ENCODE measurements at regions not wholly inside any gene's neighbourhood (a gene's known extent, or its start where the extent isn't known, plus 50 kb on each side); places are given as distances from the start of the nearest gene placed in this dataset.
A peak's percentile ranks its signal among the peaks of the same experiment; 100 is the strongest.

GRCh38 chr4:133403913-133404312 lies 254.8 kb downstream of the PCDH10 start:
- no peak for TF ChIP-seq CTCF (IDR thresholded peaks at IDR 0.05; ENCODE audit: insufficient read depth, low read depth, low read length, missing control alignments)
- no peak for DNase-seq (ENCODE audit: low read depth)
- H3K4me3 ChIP-seq (ENCODE audit: low read length): no peak overlapping the region

GRCh38 chr4:133402616-133403015 lies 253.5 kb downstream of the PCDH10 start:
- TF ChIP-seq CTCF (IDR thresholded peaks at IDR 0.05; ENCODE audit: insufficient read depth, low read depth, low read length, missing control alignments): no peak
- peak; percentile 80 for DNase-seq (ENCODE audit: low read depth)
- no peak overlapping the region for H3K4me3 ChIP-seq (ENCODE audit: low read length)

- no peak overlapping the region for H3K4me3 ChIP-seq (ENCODE audit: low read length)
- TF ChIP-seq CTCF (IDR thresholded peaks at IDR 0.05; ENCODE audit: insufficient read depth, low read depth, low read length, missing control alignments): no peak
- DNase-seq (ENCODE audit: low read depth): no peak
Observed at GRCh38 chr4:133394971-133395627, 246.0 kb downstream of the PCDH10 start.

GRCh38 chr4:133390198-133390855 lies 241.2 kb downstream of the PCDH10 start:
- peak; percentile 71 for DNase-seq (ENCODE audit: low read depth)
- no peak for TF ChIP-seq CTCF (IDR thresholded peaks at IDR 0.05; ENCODE audit: insufficient read depth, low read depth, low read length, missing control alignments)
- no peak overlapping the region for H3K4me3 ChIP-seq (ENCODE audit: low read length)

- no peak for TF ChIP-seq CTCF (IDR thresholded peaks at IDR 0.05; ENCODE audit: insufficient read depth, low read depth, low read length, missing control alignments)
- no peak overlapping the region for H3K4me3 ChIP-seq (ENCODE audit: low read length)
- no peak for DNase-seq (ENCODE audit: low read depth)
Observed at GRCh38 chr4:133389029-133389428, 239.9 kb downstream of the PCDH10 start.

- H3K4me3 ChIP-seq (ENCODE audit: low read length): no peak overlapping the region
- no peak for DNase-seq (ENCODE audit: low read depth)
- TF ChIP-seq CTCF (IDR thresholded peaks at IDR 0.05; ENCODE audit: insufficient read depth, low read depth, low read length, missing control alignments): no peak
Observed at GRCh38 chr4:133385161-133385954, 236.3 kb downstream of the PCDH10 start.

All from epithelial cell of esophagus (primary cell).